CD4-positive, alpha-beta T cell treated with Interleukin-6 at 100 ng/mL for 8 hours (primary cell): ENCODE measurements at regions not wholly inside any gene's neighbourhood (a gene's known extent, or its start where the extent isn't known, plus 50 kb on each side); places are given as distances from the start of the nearest gene placed in this dataset.

Experiments
- DNase-seq: peaks from one replicate; pipeline ENCODE4 v3.0.0-alpha.2; 2020; ENCODE audit warnings: mixed read lengths, low spot score

DNA sequence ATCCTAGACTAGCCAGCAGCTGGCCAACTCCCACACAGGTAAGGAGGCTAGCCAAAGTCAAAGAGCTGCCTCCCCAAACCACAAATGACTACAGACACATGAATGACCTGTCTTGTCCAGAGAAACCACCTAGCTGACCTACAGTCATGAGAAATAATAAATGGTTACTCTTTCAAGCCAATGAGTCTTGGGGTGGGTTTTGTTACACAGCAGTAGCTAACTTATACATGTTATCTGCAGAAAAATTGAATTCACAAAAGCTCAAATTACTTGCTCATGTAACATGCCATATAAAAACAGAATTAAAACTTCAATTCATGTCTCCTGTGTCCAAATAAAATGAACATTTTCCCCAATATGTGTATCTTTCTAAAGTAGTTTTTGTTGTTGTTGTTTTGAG lies 307.4 kb upstream of the NR2F2 start:
- DNase-seq = no peak

DNA sequence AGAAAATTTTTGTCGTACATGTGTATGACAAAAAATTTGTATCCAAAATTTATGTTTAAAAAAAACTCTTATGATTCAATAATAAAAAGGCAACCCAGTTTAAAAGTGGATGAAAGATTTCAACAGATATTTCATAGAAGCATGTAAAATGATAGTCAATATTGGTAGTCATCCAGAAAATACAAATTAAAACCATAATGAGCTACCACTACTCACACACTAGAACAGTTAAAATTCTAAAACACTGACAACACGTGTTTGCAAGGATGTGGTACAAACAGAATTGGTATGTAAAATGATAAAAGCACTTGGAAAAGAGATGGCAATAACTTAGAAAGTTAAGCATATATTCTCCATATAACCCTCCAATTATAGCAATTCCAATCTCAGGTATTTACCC lies 303.0 kb upstream of the NR2F2 start:
- no peak for DNase-seq

DNA sequence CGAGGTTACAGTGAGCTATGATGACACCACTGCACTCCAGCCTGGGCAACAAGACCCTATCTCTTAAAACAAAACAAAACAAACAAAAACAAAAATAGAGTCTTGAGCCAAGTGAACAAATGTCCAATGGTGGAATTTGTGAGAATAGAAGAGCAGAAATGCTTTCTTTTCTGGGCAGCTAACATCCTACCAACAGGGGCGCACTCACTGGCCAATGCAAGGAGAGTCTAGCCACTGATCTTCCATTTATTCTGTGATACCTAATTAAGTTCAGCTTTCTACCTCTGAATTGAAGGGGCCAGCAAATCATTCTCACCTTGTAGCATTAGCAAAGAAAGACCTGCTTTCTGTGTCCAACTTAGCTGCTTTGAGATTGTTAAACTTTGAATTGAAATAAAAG lies 301.9 kb upstream of the NR2F2 start:
- no peak for DNase-seq

DNA sequence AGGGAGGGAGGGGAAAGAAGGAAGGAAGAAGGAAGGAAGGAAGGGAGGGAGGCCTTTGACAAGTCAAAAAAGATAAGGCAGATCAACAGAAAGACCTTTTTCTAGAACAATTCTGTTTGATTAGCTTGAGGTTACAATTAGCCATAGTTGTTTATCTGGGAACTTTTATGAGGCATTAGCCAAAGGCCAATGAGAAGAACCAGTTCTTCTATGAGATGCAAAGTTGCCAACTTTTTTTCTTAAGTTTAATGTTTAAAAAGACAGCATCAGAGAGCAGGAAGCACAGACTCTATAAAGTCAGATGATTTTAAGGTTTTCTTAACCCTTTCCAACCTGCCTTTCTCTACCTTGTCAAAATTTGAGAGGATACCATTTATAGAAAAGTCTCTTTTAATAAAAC lies 301.3 kb upstream of the NR2F2 start:
- DNase-seq = no peak

DNA sequence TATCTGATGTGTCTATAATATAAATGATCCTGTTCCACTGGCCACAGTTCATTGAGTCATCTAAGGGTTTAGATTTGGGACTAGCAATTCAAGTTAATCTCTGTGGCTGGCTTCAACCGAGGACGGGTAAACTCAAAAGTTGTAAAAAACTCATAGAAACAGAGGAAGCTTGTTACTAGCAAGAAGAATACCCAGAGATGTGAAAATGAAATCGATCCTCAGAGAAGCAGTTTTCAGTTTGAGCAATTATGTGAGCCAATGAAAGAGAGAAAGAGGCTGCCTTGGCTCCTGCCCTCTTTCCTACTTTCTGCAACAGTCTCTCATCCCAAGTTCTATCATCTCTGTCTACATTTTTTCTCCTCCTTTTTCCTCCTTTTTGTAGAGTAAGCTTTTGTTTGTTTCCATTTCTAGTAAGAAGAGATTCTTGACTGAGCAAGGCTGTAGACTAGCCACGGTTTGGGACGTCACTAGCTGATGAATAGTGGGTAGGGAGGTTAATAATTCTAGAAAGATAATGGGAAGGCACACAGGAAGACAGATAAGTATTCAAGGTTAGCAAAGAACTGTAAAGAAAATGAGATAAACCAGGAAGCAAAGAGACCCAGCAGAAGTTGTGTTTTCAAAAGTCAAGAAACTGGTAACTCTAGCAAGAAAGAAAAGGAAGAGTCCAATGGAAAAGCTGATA lies 298.9 kb upstream of the NR2F2 start:
- no peak for DNase-seq

DNA sequence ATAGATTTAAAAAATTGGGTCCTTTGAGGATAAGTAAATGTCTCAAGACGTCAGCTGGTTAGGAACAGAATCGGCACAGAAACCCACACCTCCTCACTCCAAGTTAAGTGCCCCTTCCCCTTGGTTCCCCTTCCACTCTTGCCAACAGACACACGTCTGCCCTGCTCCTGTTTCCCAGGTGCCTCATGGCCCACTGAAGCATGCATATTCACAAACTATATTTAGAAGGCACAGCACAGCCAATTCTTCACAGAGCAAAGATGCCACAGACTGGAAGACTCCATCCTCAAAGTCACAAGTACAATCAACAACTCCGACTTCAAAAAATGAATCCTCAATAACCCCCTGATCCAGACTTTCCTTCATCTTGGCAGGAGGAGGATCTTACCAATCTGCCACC lies 295.4 kb upstream of the NR2F2 start:
- DNase-seq = no peak

DNA sequence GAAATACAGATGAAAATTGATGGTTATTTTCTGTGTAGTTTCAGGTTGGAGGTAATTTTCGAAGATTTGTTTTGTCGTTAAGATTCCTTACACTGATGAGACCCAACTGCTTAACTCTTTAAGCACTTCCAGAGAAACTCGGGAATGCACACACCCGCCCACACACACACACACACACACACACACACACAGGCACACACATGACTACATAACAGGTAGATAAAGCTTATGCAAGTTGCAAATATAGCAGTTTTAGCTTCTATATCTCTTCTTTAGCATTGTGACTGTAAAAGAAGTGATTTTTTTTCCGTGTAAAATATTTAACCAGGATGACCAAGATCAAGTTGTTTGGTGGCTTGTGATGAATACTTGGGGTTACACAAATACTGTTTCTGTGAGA lies 294.9 kb upstream of the NR2F2 start:
- no peak for DNase-seq

DNA sequence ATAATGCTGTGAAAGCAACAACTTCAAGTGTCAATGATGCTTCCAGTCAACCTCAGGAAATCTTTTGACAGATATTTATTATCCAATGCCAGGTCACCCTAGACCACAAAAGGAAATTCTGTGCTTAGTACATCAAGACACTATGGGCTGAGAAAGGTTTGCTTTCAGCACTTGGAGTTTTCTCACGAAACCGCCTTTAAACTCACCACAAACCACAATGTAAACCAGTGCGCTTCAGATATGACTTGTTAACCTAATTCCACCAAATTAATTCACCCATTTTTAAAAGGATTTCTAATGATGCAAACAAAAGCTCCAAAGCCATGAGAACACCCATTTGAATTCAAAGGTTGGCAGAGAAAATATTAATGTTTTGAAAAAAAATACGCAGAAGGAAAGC lies 292.9 kb upstream of the NR2F2 start:
- no peak for DNase-seq

DNA sequence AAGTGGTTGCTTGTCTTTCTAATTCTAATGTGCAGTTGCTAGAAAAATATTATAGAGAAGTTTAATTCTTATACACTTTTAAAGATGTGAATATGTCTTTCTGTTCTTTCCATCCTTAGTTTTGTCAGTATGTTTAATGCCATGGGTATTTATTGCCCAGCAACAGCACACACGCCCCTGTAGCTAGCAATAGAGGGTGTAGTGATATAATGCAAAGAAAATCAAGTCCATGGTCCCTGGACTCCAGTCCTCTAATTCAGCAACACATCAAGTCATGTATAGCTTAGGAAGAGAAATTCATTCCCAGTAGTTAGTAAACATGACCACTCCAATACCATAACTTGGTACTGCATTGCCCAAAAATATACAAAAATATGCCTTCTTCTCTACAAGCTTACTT lies 292.4 kb upstream of the NR2F2 start:
- no peak for DNase-seq

DNA sequence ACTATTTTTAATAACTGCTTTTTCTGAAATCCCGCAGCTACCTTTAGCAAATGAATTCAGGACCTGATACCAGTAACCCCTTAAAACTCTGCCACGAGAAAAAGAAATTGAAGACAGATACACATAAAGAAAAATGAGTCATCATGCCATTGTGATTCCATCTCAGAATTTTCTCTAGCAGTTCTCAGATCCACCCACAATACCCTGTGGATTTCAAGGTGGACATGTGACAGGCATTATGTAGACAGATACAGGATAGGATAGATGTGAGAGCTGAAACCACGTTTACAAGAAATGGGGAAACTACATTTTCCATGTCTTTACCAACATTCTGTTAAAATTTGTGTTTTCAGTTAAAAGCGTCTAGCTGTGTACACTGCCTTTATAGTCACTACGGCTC lies 291.9 kb upstream of the NR2F2 start:
- DNase-seq = no peak

DNA sequence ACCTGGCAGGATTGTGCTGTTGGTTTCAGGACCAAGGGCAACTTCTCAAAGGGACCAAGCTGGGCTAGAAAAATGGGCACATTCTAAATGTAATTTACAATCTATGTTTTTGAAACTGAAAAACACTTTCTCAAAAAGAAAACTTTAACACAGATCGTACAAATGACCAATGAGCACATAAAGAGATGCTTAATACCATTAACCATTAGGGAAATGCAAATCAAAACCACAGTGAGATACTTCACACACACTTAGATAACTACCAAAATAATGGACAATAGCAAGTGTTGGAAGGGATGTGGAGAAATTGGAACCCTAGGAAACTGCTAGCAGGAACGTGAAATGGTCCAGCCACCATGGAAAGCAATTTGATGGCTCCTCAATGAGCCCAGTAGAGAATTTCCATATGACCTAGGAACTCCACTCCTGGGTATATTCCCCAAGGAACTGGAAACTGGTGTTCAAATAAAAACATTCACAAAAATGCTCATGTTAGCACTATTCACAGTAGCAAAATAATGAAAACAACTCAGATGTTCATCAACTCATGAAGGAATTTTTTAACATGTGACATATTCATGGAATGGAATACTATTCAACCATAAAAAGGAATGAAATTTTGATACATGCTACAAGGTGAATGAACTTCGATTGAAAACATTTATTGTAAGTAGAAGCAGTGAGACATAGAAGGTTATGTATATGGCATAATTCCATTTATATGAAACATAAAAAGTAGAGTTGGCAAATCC lies 288.3 kb upstream of the NR2F2 start:
- DNase-seq = no peak

DNA sequence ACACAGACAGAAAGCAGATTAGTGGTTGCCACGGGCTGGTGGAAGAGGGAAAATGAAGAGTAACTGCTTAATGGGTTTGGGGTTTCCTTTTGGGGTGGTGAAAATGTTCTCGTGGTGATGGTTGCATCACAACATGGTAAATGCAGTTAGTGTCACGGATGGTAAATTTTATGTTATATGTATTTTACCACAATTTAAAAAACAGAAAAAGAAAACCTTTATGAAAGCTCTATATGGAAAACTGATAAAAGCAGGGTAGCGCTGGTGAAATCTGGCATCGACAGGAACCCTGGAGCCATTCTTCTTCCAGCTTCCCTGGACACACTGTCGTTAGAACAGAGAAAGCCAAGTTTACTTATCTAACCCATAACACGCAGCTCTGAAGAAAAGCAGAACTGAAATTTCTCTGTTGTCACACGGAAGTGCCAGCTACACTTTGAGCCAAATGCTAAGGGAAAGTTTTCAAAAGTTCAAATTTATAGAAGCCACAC lies 287.7 kb upstream of the NR2F2 start:
- DNase-seq = no peak

DNA sequence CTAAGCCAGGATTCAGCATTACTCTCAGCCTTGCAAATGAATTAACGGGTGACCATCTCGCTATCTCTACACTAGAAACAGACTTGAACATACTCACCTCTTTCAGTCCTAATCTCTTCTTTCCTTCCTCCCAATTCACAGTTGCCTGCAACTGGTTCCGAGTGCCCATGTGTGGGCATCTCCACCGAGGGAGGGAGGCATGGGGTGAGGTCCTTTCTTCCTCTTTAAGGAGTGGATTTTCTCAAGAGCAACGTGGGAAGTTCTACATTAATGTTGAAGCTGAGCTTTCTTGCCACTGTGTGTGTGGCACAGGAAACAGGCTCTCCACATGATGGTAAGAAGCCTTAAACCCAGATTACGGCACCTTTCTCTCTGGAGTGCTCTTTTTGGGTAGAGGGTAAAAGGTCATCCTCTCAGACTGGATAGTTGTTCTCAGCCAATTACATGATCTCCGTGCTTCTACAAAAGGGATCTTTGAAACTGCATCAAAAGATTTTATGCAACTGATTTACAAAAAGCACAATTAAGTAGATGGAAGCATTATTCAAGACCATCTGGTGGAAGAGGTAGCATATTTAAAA lies 286.8 kb upstream of the NR2F2 start:
- no peak for DNase-seq

DNA sequence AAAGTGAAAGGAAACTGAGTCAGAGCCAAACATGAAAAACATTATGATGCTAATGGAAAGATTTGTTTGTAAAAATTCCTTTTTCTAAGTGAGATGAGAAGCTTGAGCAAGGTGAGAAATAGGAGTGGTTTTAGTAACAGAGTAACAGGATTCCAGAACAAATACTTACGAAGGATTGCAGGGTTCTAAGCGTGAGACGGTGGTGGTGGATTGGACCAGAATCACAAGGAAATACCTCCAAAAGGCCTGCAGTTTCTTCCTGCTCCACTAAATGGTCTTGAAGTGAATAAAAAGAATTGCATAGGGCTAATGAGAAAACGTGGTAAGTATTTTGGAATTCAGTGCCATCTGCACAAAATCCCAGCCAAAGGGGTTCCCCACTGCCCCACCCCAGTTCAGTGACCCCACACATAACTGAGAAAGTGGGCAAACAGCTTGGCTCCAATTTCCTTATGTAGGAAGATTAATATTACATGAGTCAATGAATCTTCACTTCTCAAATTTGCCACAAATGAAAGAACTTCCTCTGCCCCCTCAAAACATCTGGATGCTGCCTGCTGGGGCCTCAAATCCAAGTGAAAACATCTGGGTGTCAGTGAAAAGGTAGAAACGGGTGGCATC lies 283.8 kb upstream of the NR2F2 start:
- no peak for DNase-seq

DNA sequence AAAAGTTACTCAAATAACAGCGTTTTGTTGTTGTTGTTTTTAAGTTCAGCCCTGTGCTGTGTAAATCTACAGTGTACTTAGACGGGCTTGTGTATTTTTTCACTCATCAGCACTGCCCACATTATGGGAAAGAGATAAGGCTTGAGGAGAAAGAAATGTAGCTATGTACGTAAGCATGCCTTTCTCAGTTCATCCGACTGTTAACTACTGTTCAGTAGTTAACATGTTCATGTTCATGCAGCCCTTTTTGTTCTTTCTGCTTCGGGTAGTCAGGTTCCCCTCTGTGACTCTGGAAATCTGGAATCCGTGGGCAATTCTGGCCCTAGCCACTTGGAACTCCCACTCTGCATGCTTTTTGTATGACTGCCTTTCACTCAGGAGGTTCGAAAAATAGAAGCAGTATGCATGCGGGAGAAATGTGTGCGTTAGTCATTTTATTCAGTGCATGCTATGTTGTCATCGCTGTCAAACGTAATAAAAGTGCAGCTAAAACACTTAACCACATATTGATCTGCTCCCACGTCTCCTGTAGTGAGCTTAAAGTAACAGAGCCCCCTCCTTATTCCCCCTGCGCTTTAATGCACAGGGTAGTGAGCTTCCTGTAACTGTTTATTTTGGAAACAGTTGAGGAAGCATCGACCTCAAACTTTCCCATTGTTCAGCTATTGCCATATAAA lies 283.1 kb upstream of the NR2F2 start:
- DNase-seq = no peak

DNA sequence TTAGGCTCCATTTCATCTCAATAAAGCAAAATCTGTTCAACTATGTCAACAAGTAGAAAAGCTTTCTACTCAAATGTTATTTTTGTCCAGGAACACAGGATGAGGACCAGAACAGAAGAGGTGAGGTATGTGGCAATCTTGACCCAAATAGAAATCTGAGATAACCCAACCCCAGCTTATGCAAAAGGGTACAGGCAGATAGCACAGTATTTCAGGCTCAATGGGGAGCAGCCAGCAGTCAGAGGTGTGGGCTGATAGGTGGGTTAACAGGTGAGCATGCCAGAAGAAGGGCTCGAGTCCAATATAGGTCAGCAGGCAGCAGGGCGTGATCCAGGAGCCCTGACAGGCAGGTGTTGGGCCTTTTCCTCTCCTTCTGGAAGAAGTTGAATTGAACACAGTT lies 281.2 kb upstream of the NR2F2 start:
- no peak for DNase-seq

DNA sequence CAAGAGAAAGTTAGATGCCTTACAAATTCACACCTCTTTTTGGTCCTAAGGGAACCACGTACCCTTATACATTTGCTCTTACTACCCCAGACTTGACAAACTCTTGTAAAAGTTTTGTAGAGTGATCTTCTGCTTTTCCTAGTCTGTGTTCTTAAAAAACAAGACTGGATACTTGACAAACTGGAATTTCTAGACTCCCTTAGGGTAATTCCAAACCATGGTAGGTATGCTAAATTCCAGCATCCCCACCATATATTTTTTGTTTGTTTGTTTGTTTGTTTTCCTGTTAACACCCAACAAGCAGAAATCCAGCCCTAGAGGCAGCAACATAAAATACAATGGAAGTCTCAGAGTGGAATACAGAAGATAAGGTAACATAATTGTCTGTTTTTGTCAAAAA lies 280.7 kb upstream of the NR2F2 start:
- no peak for DNase-seq

DNA sequence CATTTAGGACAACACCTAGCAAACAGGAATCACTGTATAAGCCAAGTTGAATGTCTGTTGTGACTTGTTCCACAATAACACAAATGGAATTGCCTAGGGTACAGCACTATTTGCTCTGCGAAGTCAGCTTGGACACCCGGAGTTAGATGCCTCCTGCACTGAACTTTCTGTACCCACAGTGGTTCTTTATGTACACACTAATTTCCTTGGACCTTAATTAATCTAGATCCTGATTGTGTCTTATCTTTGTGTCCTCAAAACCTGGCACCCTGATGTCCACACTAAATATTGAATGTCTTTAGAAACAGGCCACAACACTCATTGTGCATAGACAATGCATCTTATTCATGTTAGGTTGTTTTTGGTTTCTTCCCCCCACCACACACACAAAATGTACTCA lies 278.9 kb upstream of the NR2F2 start:
- no peak for DNase-seq

DNA sequence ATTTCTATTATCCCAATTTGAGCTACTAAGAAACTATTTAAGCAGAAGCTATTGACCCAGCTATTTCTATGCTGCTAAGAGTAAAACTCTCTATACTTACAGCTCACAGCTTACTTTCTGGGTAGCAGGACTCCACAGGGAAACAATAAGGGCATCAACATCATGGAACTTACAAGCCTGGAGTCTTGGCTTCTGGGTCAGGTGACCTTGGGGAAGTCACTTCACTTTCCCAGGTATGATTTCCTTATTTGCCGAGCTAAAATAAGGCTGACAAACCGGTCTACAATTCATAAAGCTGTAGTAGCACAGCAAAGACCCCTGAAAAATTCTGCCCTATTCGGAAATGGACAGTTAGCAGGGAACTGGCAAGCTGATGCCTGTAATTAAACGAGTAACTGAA lies 278.3 kb upstream of the NR2F2 start:
- no peak for DNase-seq

DNA sequence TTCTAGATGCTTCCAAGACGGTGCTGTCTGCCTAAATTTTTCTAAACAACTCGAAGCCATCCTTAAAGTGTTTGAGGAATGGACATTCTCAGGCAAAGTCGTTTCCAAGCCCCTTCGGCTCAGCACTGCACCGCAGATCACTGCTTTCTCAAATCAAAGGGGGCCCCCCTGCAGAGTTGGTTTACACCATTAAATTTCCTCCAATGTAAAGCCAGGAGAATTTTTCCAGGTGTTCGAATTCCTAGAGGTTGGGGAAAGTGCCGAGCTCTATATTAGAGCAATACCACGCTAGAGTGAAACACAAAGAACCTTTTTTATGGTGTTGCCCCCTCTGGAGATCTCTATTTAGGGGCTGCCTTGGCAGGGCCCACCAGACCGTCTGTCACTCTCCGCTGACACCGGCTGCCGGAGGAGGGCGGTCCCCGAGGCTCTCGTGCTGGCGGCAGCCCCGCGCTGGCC lies 277.9 kb upstream of the NR2F2 start:
- no peak for DNase-seq

DNA sequence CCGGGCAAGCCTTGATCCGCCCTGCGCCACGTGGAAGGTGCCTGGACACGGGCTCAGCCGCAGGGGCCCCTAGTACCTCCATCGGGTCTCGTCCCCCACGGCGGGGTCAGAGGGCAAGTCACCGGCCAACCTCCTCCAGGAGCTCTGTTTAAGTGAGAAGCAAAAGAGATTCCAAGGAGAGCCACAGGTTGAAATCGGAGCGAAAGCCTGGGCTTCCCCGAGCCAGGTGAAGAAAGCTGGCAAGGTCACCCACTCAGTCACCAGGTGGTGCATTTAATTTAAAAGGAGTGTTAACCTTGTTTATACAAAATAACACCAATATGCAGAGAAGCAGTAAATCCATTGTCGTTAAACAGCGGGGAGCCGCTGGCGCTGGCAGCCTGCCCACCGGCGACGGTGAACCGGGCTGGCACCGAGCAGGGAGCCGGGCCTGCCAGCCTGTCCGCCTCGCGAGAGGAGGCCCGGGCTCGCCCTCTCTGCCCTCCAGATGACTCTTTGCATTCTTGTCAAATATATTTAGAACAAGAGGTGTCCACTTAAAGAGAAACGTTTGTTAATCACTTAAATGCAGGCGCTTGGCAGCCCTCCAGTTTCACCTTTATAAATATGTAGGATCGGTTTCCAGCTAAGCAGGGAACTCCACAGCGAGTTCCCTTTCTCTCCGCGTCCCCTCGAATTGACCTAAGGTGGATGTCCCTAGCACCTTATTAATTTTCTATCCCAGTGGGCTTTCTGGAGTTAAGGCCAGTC lies 277.3 kb upstream of the NR2F2 start:
- DNase-seq = no peak
